Ectodermal cell (in vitro differentiated cells): ENCODE measurements at regions not wholly inside any gene's neighbourhood (a gene's known extent, or its start where the extent isn't known, plus 50 kb on each side); places are given as distances from the start of the nearest gene placed in this dataset.

Experiments used
- H3K27ac ChIP-seq: 2 replicates; pipeline ENCODE4 v1.7.0; 2013; ENCODE audit warnings: mild to moderate bottlenecking, low read depth, low read length; ENCODE audit not compliant: insufficient read depth, poor library complexity, severe bottlenecking
- H3K27me3 ChIP-seq: 2 replicates; pipeline ENCODE4 v1.7.0; 2013; ENCODE audit warnings: mild to moderate bottlenecking, low read length; ENCODE audit not compliant: insufficient read depth, control insufficient read depth, poor library complexity, severe bottlenecking
- H3K36me3 ChIP-seq: one replicate; pipeline ENCODE4 v1.7.0; 2013; ENCODE audit warnings: low read length; ENCODE audit not compliant: control insufficient read depth, insufficient read depth
- H3K4me1 ChIP-seq: one replicate; pipeline ENCODE4 v1.7.0; 2013; ENCODE audit warnings: low read length; ENCODE audit not compliant: control insufficient read depth, insufficient read depth
- H3K4me3 ChIP-seq: 2 replicates; pipeline ENCODE4 v1.7.0; 2013; ENCODE audit warnings: low read depth, low read length, control low read depth; ENCODE audit not compliant: insufficient read depth
- H3K9me3 ChIP-seq: 2 replicates; pipeline ENCODE4 v1.7.0; 2013; ENCODE audit warnings: mild to moderate bottlenecking, low read length, moderate library complexity; ENCODE audit not compliant: control insufficient read depth
- WGBS, 2 experiments: methylation state at CpG; one replicate each; pipeline ENCODE4 v1.1.7; 2013; ENCODE audit warnings: missing lambda C conversion rate in 2 of 2; 5-methylcytosine and 5-hydroxymethylcytosine counted together

GRCh38 chr12:114194956-114195355 is 211.0 kb downstream of the TBX5 start:
- 80 to 81% methylated on average over 3 of the region's 3 CpGs for WGBS, 2 experiments
- no peak overlapping the region for H3K27ac ChIP-seq

GRCh38 chr12:114194066-114194465 is 211.9 kb downstream of the TBX5 start:
- Histone ChIP-seq H3K27ac (no peak overlapping the region), H3K4me3 (no peak overlapping the region), H3K27me3 (no peaks in the 10 kb centered on the region), H3K4me1 (no peaks in the 10 kb centered on the region), H3K9me3 (no peaks in the 10 kb centered on the region), H3K36me3 (no peaks in the 10 kb centered on the region)
- WGBS, 2 experiments, result 43 to 53% methylated on average over 5 of the region's 5 CpGs

More at GRCh38 chr12:114194956-114195355, 211.0 kb downstream of the TBX5 start:
- H3K4me1 ChIP-seq, result no peaks in the 10 kb centered on the region
- H3K9me3 ChIP-seq, result no peaks in the 10 kb centered on the region
- H3K36me3 ChIP-seq, result no peaks in the 10 kb centered on the region
- H3K27me3 ChIP-seq, result no peaks in the 10 kb centered on the region
- no peak overlapping the region for H3K4me3 ChIP-seq

GRCh38 chr12:114193474-114193873 is 212.5 kb downstream of the TBX5 start:
- H3K4me3 ChIP-seq, result no peak overlapping the region
- H3K36me3 ChIP-seq, result no peaks in the 10 kb centered on the region
- no peak overlapping the region for H3K27ac ChIP-seq
- H3K4me1 ChIP-seq, result no peaks in the 10 kb centered on the region
- H3K27me3 ChIP-seq, result no peaks in the 10 kb centered on the region
- 91 to 92% methylated on average over 3 of the region's 3 CpGs for WGBS, 2 experiments
- no peaks in the 10 kb centered on the region for H3K9me3 ChIP-seq

- Histone ChIP-seq H3K9me3 (no peaks in the 10 kb centered on the region), H3K27me3 (no peaks in the 10 kb centered on the region), H3K4me3 (no peak overlapping the region), H3K36me3 (no peaks in the 10 kb centered on the region), H3K4me1 (no peaks in the 10 kb centered on the region), H3K27ac (no peak overlapping the region)
- WGBS, 2 experiments, result 89 to 92% methylated on average over 3 to 5 of the region's 5 CpGs
These were observed 213.4 kb downstream of the TBX5 start for GRCh38 chr12:114192549-114192948.

GRCh38 chr12:114192013-114192412 is 213.9 kb downstream of the TBX5 start:
- Histone ChIP-seq H3K9me3 (no peaks in the 10 kb centered on the region), H3K27me3 (no peaks in the 10 kb centered on the region), H3K4me1 (peaks cover under 1% of the 10 kb centered on the region), H3K36me3 (no peaks in the 10 kb centered on the region), H3K27ac (no peak overlapping the region), H3K4me3 (no peak overlapping the region)
- WGBS, 2 experiments, result 91 to 92% methylated on average over 4 of the region's 4 CpGs

- no peaks in the 10 kb centered on the region for H3K9me3 ChIP-seq
- no peaks in the 10 kb centered on the region for H3K36me3 ChIP-seq
- WGBS, 2 experiments, result 84 to 85% methylated on average over 6 of the region's 6 CpGs
- no peaks in the 10 kb centered on the region for H3K27me3 ChIP-seq
- no peak overlapping the region for H3K27ac ChIP-seq
- H3K4me1 ChIP-seq, result peaks cover 5% of the 10 kb centered on the region
- H3K4me3 ChIP-seq, result no peak overlapping the region
These were observed 214.4 kb downstream of the TBX5 start for GRCh38 chr12:114191581-114191980.

GRCh38 chr12:114190971-114191370 is 215.0 kb downstream of the TBX5 start:
- no peak overlapping the region for H3K4me3 ChIP-seq
- no peaks in the 10 kb centered on the region for H3K27me3 ChIP-seq
- WGBS, 2 experiments, result 86 to 97% methylated on average over 2 of the region's 2 CpGs
- H3K36me3 ChIP-seq, result no peaks in the 10 kb centered on the region
- peaks cover 10% of the 10 kb centered on the region for H3K4me1 ChIP-seq
- H3K27ac ChIP-seq, result no peak overlapping the region
- H3K9me3 ChIP-seq, result no peaks in the 10 kb centered on the region

- H3K4me3 ChIP-seq, result no peak overlapping the region
- no peak overlapping the region for H3K27ac ChIP-seq
- peaks cover 10% of the 10 kb centered on the region for H3K4me1 ChIP-seq
- no peaks in the 10 kb centered on the region for H3K9me3 ChIP-seq
- whole genome bisulfite sequencing, 2 experiments, result 95 to 96% methylated on average over 4 of the region's 4 CpGs
- H3K27me3 ChIP-seq, result no peaks in the 10 kb centered on the region
- H3K36me3 ChIP-seq, result no peaks in the 10 kb centered on the region
These were observed 216.7 kb downstream of the TBX5 start for GRCh38 chr12:114189266-114189665.

GRCh38 chr12:114186241-114187002 is 219.5 kb downstream of the TBX5 start:
- 29 to 37% methylated on average over 16 to 17 of the region's 17 CpGs for WGBS, 2 experiments
- Histone ChIP-seq H3K36me3 (no peaks in the 10 kb centered on the region), H3K27me3 (no peaks in the 10 kb centered on the region), H3K9me3 (no peaks in the 10 kb centered on the region), H3K4me3 (no peak overlapping the region), H3K4me1 (peaks cover 10% of the 10 kb centered on the region), H3K27ac (no peak overlapping the region)

- Histone ChIP-seq H3K27me3 (no peaks in the 10 kb centered on the region), H3K4me1 (peaks cover 10% of the 10 kb centered on the region), H3K36me3 (no peaks in the 10 kb centered on the region), H3K27ac (no peak overlapping the region), H3K4me3 (no peak overlapping the region), H3K9me3 (no peaks in the 10 kb centered on the region)
- WGBS, 2 experiments, result 93 to 94% methylated on average over 5 of the region's 5 CpGs
These were observed 218.9 kb upstream of the RBM19 start for GRCh38 chr12:114185036-114185435.
